ENCODE measurements at regions not wholly inside any gene's neighbourhood (a gene's known extent, or its start where the extent isn't known, plus 50 kb on each side); places are given as distances from the start of the nearest gene placed in this dataset.

- TF ChIP-seq CTCF (IDR thresholded peaks at IDR 0.05) (no peak), POLR2A (IDR thresholded peaks at IDR 0.05) (no peak)
Observed at GRCh38 chr5:17696627-17697026, 62.4 kb downstream of the TAF11L14 start.

Measured in body of pancreas (tissue), 4 donors.